Middle frontal gyrus (tissue), 1 donor: ENCODE measurements at regions not wholly inside any gene's neighbourhood (a gene's known extent, or its start where the extent isn't known, plus 50 kb on each side); places are given as distances from the start of the nearest gene placed in this dataset.

Experiments
- DNase-seq: peaks from one replicate; pipeline ENCODE4 v3.0.0-alpha.2; 2015; ENCODE audit warnings: low spot score; ENCODE audit errors: extremely low spot score

GRCh38 chr21:27422435-27422834, 455.5 kb upstream of the ADAMTS5 start:
- DNase-seq, result no peak

- DNase-seq, result no peak
These were observed 454.8 kb upstream of the ADAMTS5 start for GRCh38 chr21:27421654-27422053.

GRCh38 chr21:27419153-27419552, 452.3 kb upstream of the ADAMTS5 start:
- DNase-seq, result no peak

GRCh38 chr21:27418346-27418745, 451.5 kb upstream of the ADAMTS5 start:
- DNase-seq, result no peak

GRCh38 chr21:27412530-27412929, 445.6 kb upstream of the ADAMTS5 start:
- DNase-seq, result no peak

- no peak for DNase-seq
These were observed 441.9 kb upstream of the ADAMTS5 start for GRCh38 chr21:27408826-27409225.

- DNase-seq, result no peak
These were observed 440.4 kb upstream of the ADAMTS5 start for GRCh38 chr21:27407271-27407670.

GRCh38 chr21:27406300-27407009, 439.6 kb upstream of the ADAMTS5 start:
- DNase-seq, result no peak

GRCh38 chr21:27403011-27403410, 436.1 kb upstream of the ADAMTS5 start:
- no peak for DNase-seq

GRCh38 chr21:27400045-27400444, 433.2 kb upstream of the ADAMTS5 start:
- DNase-seq, result no peak

- no peak for DNase-seq
These were observed 430.7 kb upstream of the ADAMTS5 start for GRCh38 chr21:27397578-27397977.

GRCh38 chr21:27393726-27394125, 426.8 kb upstream of the ADAMTS5 start:
- no peak for DNase-seq

GRCh38 chr21:27391990-27392389, 425.1 kb upstream of the ADAMTS5 start:
- no peak for DNase-seq

GRCh38 chr21:27390384-27390783, 423.5 kb upstream of the ADAMTS5 start:
- no peak for DNase-seq

- no peak for DNase-seq
These were observed 421.9 kb upstream of the ADAMTS5 start for GRCh38 chr21:27388825-27389224.

GRCh38 chr21:27382404-27382803, 415.5 kb upstream of the ADAMTS5 start:
- DNase-seq, result no peak

- no peak for DNase-seq
These were observed 413.4 kb upstream of the ADAMTS5 start for GRCh38 chr21:27380303-27380702.

GRCh38 chr21:27379354-27379753, 412.5 kb upstream of the ADAMTS5 start:
- no peak for DNase-seq

- DNase-seq, result no peak
These were observed 405.5 kb upstream of the ADAMTS5 start for GRCh38 chr21:27372381-27372780.

GRCh38 chr21:27371975-27372331, 405.1 kb upstream of the ADAMTS5 start:
- DNase-seq, result no peak

- no peak for DNase-seq
These were observed 404.5 kb upstream of the ADAMTS5 start for GRCh38 chr21:27371115-27371974.

- no peak for DNase-seq
These were observed 403.2 kb upstream of the ADAMTS5 start for GRCh38 chr21:27369978-27370571.
